ENCODE measurements at regions not wholly inside any gene's neighbourhood (a gene's known extent, or its start where the extent isn't known, plus 50 kb on each side); places are given as distances from the start of the nearest gene placed in this dataset.

DNA sequence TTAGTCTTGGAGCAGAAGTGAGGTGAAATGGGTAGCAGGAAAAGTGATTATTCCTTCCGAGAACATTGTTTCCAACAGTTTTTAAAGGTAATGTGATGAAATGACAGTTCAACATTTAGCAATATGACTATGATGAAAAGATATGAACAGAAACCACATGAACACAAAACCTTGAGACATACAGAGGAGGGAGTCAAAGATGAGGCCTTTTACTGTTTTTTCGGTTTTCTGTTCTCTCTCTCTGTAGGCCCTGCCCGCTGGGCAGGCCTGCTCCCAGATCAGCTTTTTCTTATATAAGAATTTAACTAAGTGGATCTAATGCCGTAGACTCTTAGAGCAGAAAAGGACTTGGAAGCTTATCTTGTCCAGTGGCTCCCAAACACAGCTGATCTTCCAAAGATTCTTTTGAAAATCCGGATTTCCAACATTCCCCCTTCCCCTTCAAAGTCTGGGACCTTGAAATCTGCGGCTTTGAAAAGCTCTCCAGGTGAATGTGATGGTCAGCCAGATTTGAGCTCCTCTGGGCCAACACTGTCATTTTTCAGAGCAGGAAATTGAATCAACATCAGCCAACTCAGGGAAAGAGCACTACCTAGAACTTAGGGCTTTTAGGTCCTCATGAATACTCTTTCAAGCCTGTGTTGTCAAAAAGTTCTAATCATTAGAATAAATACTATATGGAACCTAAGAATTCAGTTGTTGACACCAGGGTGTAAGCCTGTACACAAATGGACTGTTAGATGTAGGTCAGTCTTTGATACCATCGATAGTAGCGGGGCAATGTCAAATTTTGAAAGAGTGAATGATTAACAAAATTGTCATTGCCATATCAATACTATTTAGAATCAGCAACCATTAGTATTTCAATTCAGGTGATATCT is 372.7 kb downstream of the SHQ1 start:
- DNase-seq (ENCODE audit: insufficient read length, low spot score): no peak
- no peak for FAIRE-seq
- TF ChIP-seq POLR2AphosphoS5 (IDR thresholded peaks at IDR 0.05; ENCODE audit: low read depth, low read length) (no peak), SPI1 (IDR thresholded peaks at IDR 0.05; ENCODE audit: low read depth, low read length) (no peak), POU2F2 (IDR thresholded peaks at IDR 0.05; ENCODE audit: low read depth, low read length) (no peak), PAX5 (IDR thresholded peaks at IDR 0.05; ENCODE audit: insufficient read depth, low read length, severe bottlenecking) (no peak), POLR2A (IDR thresholded peaks at IDR 0.05; ENCODE audit: low read depth, low read length) (no peak)

GRCh38 chr3:72474775-72475174 is 373.5 kb downstream of the SHQ1 start:
- no peak for FAIRE-seq
- TF ChIP-seq PAX5 (IDR thresholded peaks at IDR 0.05; ENCODE audit: insufficient read depth, low read length, severe bottlenecking) (no peak), TAF1 (IDR thresholded peaks at IDR 0.05; ENCODE audit: low read depth, low read length) (no peak), POU2F2 (IDR thresholded peaks at IDR 0.05; ENCODE audit: low read depth, low read length) (no peak), SPI1 (IDR thresholded peaks at IDR 0.05; ENCODE audit: low read depth, low read length) (no peak), POLR2AphosphoS5 (IDR thresholded peaks at IDR 0.05; ENCODE audit: low read depth, low read length) (no peak), POLR2A (IDR thresholded peaks at IDR 0.05; ENCODE audit: low read depth, low read length) (no peak)
- DNase-seq (ENCODE audit: insufficient read length, low spot score): no peak

GRCh38 chr3:72473156-72473555 is 375.1 kb downstream of the SHQ1 start:
- FAIRE-seq: no peak
- TF ChIP-seq POU2F2 (IDR thresholded peaks at IDR 0.05; ENCODE audit: low read depth, low read length) (no peak), POLR2AphosphoS5 (IDR thresholded peaks at IDR 0.05; ENCODE audit: low read depth, low read length) (no peak), TAF1 (IDR thresholded peaks at IDR 0.05; ENCODE audit: low read depth, low read length) (no peak), SPI1 (IDR thresholded peaks at IDR 0.05; ENCODE audit: low read depth, low read length) (no peak), POLR2A (IDR thresholded peaks at IDR 0.05; ENCODE audit: low read depth, low read length) (no peak)

GRCh38 chr3:72470904-72471417 is 377.3 kb downstream of the SHQ1 start:
- FAIRE-seq: no peak
- no peak for TF ChIP-seq TAF1 (IDR thresholded peaks at IDR 0.05; ENCODE audit: low read depth, low read length)
- TF ChIP-seq POLR2AphosphoS5 (IDR thresholded peaks at IDR 0.05; ENCODE audit: low read depth, low read length): no peak
- no peak for TF ChIP-seq POU2F2 (IDR thresholded peaks at IDR 0.05; ENCODE audit: low read depth, low read length)
- TF ChIP-seq SPI1 (IDR thresholded peaks at IDR 0.05; ENCODE audit: low read depth, low read length): no peak
- TF ChIP-seq PAX5 (IDR thresholded peaks at IDR 0.05; ENCODE audit: insufficient read depth, low read length, severe bottlenecking): no peak
- DNase-seq (ENCODE audit: insufficient read length, low spot score): no peak

More at GRCh38 chr3:72473156-72473555, 375.1 kb downstream of the SHQ1 start:
- DNase-seq (ENCODE audit: insufficient read length, low spot score): no peak

GRCh38 chr3:72465853-72466252 is 382.4 kb downstream of the SHQ1 start:
- DNase-seq (ENCODE audit: insufficient read length, low spot score) (no peak), FAIRE-seq (no peak)
- TF ChIP-seq POLR2A (IDR thresholded peaks at IDR 0.05; ENCODE audit: low read depth, low read length): no peak
- no peak for TF ChIP-seq POU2F2 (IDR thresholded peaks at IDR 0.05; ENCODE audit: low read depth, low read length)
- TF ChIP-seq POLR2AphosphoS5 (IDR thresholded peaks at IDR 0.05; ENCODE audit: low read depth, low read length): no peak

DNA sequence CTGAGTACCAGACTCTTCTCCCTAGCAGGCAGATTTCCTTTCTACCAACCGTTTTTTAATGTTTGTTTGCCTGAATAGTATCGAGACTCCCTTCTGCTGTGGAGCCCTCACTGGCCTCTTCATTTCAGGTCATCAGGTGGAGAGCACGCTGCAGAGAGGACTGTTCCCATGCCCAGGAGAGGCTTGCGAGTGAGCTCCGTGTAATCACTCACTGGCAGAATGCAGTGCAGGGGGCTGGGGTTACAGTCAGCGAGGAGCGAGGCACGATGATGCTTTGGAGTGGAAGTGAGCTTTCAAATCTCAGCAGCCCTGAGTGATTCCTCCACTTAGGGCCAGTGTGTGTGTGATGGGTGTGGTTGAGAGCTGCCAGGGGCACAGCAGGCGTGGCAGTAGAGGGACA is 385.2 kb downstream of the SHQ1 start:
- no peak for DNase-seq (ENCODE audit: insufficient read length, low spot score)
- FAIRE-seq: no peak
- TF ChIP-seq POLR2AphosphoS5 (IDR thresholded peaks at IDR 0.05; ENCODE audit: low read depth, low read length) (no peak), POLR2A (IDR thresholded peaks at IDR 0.05; ENCODE audit: low read depth, low read length) (no peak), POU2F2 (IDR thresholded peaks at IDR 0.05; ENCODE audit: low read depth, low read length) (no peak)

GRCh38 chr3:72462595-72463011 is 385.6 kb downstream of the SHQ1 start:
- no peak for TF ChIP-seq PAX5 (IDR thresholded peaks at IDR 0.05; ENCODE audit: insufficient read depth, low read length, severe bottlenecking)
- no peak for TF ChIP-seq TAF1 (IDR thresholded peaks at IDR 0.05; ENCODE audit: low read depth, low read length)
- TF ChIP-seq POU2F2 (IDR thresholded peaks at IDR 0.05; ENCODE audit: low read depth, low read length): no peak
- no peak for TF ChIP-seq POLR2A (IDR thresholded peaks at IDR 0.05; ENCODE audit: low read depth, low read length)
- TF ChIP-seq SPI1 (IDR thresholded peaks at IDR 0.05; ENCODE audit: low read depth, low read length): no peak
- no peak for TF ChIP-seq POLR2AphosphoS5 (IDR thresholded peaks at IDR 0.05; ENCODE audit: low read depth, low read length)
- DNase-seq (ENCODE audit: insufficient read length, low spot score) (no peak), FAIRE-seq (no peak)

GRCh38 chr3:72461787-72462186 is 386.5 kb downstream of the SHQ1 start:
- FAIRE-seq (no peak), DNase-seq (ENCODE audit: insufficient read length, low spot score) (no peak)
- TF ChIP-seq POLR2AphosphoS5 (IDR thresholded peaks at IDR 0.05; ENCODE audit: low read depth, low read length) (no peak), POU2F2 (IDR thresholded peaks at IDR 0.05; ENCODE audit: low read depth, low read length) (no peak), TAF1 (IDR thresholded peaks at IDR 0.05; ENCODE audit: low read depth, low read length) (no peak), PAX5 (IDR thresholded peaks at IDR 0.05; ENCODE audit: insufficient read depth, low read length, severe bottlenecking) (no peak), SPI1 (IDR thresholded peaks at IDR 0.05; ENCODE audit: low read depth, low read length) (no peak), POLR2A (IDR thresholded peaks at IDR 0.05; ENCODE audit: low read depth, low read length) (no peak)

- DNase-seq (ENCODE audit: insufficient read length, low spot score) (no peak), FAIRE-seq (no peak)
Measured at GRCh38 chr3:72460205-72461174, 387.8 kb downstream of the SHQ1 start.

More at GRCh38 chr3:72460205-72461174, 387.8 kb downstream of the SHQ1 start:
- no peak for TF ChIP-seq POLR2A (IDR thresholded peaks at IDR 0.05; ENCODE audit: low read depth, low read length)
- no peak for TF ChIP-seq SPI1 (IDR thresholded peaks at IDR 0.05; ENCODE audit: low read depth, low read length)

Data from GM12891 (cell line).